Left lung (tissue), 4 donors: ENCODE measurements at regions not wholly inside any gene's neighbourhood (a gene's known extent, or its start where the extent isn't known, plus 50 kb on each side); places are given as distances from the start of the nearest gene placed in this dataset.

Source experiments
- ATAC-seq: fragments of 200-7000 bp; cut with Tn5 transposase; one replicate; pipeline ENCODE4 v1.9.1; 2020; ENCODE audit warnings: moderate library complexity
- DNase-seq, 4 donors: peaks; one replicate each; pipeline ENCODE4 v3.0.0-alpha.2; 2013 to 2020
- H3K27ac ChIP-seq, 2 donors: fragments of 200-600 bp; sonication (generic) in 1 of 2; one replicate each; pipeline versions ENCODE4 v1.5.0 to v1.8.0; 2020 to 2021
- H3K27me3 ChIP-seq, 2 donors: fragments of 200-600 bp; sonication (generic) in 1 of 2; one replicate each; pipeline versions ENCODE4 v1.5.0 to v1.8.0; 2020 to 2021
- H3K36me3 ChIP-seq, 2 donors: fragments of 200-600 bp; sonication (generic) in 1 of 2; one replicate each; pipeline versions ENCODE4 v1.5.0 to v1.8.0; 2020 to 2021
- H3K4me1 ChIP-seq, 2 donors: fragments of 200-600 bp; one replicate each; pipeline ENCODE4 v1.8.0; 2021
- H3K4me3 ChIP-seq, 2 donors: fragments of 200-600 bp; sonication (generic) in 1 of 2; one replicate each; pipeline versions ENCODE4 v1.5.0 to v1.8.0; 2020 to 2021; ENCODE audit warnings: mild to moderate bottlenecking in 1 of 2
- H3K9me3 ChIP-seq, 2 donors: fragments of 200-600 bp; sonication (generic) in 1 of 2; one replicate each; pipeline versions ENCODE4 v1.5.0 to v1.8.0; 2020 to 2021
- intact Hi-C, 2 donors: fragments of 100-400 bp; cut with DNase I; formaldehyde crosslinking; loops; one replicate each; pipeline versions ENCODE4 v1.11.2 to v1.14.2; 2022
- TF ChIP-seq, protein P1 (sequence below), 2 donors: fragments of 200-600 bp; sonication (generic) in 1 of 2; IDR thresholded peaks; one replicate each; pipeline versions ENCODE4 v1.5.0 to v1.8.0; 2021; ENCODE audit warnings: antibody characterized with exemption in 2 of 2
- donor health status: DM: no; HTN: yes; CAD: no.
- donor health status: DM: no; HTN: no; CAD: no.

DNA sequence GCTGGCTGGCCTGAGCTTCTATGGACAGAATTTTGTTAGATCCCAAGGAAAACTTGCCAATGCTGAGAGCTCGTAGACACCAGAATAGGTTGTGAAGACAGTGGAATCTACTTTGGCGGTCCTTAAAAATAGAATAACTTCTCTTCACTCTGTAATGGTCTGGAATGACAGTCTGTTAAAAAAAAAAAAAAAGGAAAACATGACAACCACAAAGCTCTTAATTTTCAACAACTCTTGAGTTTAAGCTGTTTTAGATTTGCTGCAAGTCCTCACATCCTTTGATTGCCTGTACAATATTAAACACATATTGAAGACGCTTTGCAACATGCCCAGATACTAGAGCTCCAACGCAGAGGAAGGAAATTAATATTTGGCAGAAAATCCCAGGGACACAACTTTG is 122.8 kb upstream of the GALNT15 start:
- Histone ChIP-seq H3K9me3 (no peaks in the 10 kb centered on the region), H3K36me3 (no peaks in the 10 kb centered on the region), H3K27me3 (no peaks in the 10 kb centered on the region), H3K4me1 (peaks cover 0 to 25% of the 10 kb centered on the region in 2 donors), H3K4me3 (no peak overlapping the region), H3K27ac (peak overlapping the region in 1 of 2 donors; percentile 55)
- DNase-seq (no peak), ATAC-seq (no peak)
- intact Hi-C loops, result loop anchor here in 1 of 2 donors (5.0 kb wide), 1 partner anchor 131 kb away; no protein-coding TSS in a partner anchor
- TF ChIP-seq, protein P1, sequence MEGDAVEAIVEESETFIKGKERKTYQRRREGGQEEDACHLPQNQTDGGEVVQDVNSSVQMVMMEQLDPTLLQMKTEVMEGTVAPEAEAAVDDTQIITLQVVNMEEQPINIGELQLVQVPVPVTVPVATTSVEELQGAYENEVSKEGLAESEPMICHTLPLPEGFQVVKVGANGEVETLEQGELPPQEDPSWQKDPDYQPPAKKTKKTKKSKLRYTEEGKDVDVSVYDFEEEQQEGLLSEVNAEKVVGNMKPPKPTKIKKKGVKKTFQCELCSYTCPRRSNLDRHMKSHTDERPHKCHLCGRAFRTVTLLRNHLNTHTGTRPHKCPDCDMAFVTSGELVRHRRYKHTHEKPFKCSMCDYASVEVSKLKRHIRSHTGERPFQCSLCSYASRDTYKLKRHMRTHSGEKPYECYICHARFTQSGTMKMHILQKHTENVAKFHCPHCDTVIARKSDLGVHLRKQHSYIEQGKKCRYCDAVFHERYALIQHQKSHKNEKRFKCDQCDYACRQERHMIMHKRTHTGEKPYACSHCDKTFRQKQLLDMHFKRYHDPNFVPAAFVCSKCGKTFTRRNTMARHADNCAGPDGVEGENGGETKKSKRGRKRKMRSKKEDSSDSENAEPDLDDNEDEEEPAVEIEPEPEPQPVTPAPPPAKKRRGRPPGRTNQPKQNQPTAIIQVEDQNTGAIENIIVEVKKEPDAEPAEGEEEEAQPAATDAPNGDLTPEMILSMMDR (IDR thresholded peaks at IDR 0.05), result no peak

DNA sequence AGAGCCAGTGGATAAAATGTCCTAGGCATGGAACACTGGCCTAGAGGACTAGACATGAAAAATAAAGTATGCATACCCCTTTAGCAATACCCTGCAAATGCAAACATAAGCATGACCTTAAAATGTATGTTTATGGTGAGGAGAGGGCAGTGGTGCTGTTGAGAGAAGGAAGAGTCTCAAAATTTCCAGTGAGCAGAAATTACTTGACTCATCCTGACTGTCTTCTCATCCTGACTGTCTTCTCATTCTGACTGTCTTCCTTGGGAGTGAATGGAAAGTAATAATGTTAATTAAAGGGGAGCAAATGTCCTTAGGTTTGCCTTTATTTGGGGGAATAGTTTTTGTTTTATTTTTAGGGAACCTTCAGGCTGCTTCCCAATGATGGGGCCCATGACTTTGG is 121.5 kb upstream of the GALNT15 start:
- Histone ChIP-seq H3K36me3 (no peaks in the 10 kb centered on the region), H3K4me1 (peaks cover 0 to 25% of the 10 kb centered on the region in 2 donors), H3K27me3 (no peaks in the 10 kb centered on the region), H3K27ac (no peak overlapping the region), H3K4me3 (no peak overlapping the region), H3K9me3 (no peaks in the 10 kb centered on the region)
- DNase-seq (no peak), ATAC-seq (no peak)
- intact Hi-C loops, result loop anchor here in 1 of 2 donors (5.0 kb wide), 1 partner anchor 129 kb away; no protein-coding TSS in a partner anchor
- TF ChIP-seq, protein P1 (IDR thresholded peaks at IDR 0.05), result no peak

DNA sequence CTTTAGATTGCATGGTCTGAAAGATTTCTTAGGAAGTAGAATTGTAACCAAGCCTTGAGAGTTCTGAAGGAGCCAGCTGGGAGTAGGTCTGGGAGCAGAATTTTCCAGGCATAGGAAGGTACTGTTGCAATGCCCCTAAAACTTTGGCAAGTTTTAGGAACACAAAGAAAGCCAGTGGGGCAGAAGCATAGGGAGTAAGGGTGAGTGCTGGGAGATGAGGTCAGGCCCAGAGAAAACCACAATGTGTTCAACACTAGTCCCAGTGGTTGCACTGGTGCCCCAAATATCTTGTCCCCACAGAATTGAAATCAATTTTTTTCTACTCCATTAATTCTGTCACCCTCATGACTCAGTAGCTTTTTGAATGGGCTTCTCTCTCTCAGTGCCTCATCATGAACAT is 120.7 kb upstream of the GALNT15 start:
- TF ChIP-seq, protein P1 (IDR thresholded peaks at IDR 0.05), result no peak
- Histone ChIP-seq H3K4me3 (no peak overlapping the region), H3K9me3 (no peaks in the 10 kb centered on the region), H3K27me3 (no peaks in the 10 kb centered on the region), H3K36me3 (no peaks in the 10 kb centered on the region), H3K4me1 (peaks cover 0 to 21% of the 10 kb centered on the region in 2 donors), H3K27ac (no peak overlapping the region)
- intact Hi-C loops, result loop anchor here in 1 of 2 donors (5.0 kb wide), 1 partner anchor 129 kb away; no protein-coding TSS in a partner anchor
- DNase-seq (no peak), ATAC-seq (no peak)

DNA sequence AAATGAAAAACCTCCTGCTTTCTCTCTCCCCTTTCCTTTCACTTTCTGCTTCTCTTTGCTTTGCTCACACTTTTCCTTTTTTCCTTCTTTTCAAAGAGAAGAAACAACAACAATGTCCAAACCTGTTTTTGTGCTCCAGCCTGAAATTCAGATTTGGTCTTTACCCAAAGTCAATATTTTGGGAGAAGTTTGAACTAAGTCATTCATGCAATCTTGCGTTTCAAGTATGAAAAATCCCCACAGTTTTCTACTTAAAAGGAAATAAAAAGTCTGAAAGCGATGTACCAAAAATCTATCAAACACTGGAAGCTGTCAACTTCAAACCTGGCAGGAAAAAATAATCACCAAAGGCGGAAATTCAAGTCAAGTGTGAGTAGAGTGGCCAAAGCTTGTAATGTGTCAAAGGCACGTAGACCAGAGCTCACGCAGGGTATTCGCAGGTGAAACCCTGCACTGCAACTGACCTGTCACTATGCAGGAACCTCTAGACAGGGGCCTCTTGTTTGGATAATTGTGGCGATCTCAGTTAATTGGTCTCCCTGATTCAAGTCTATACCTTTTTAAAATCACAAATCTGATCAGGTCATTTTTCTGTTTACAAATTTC is 118.8 kb upstream of the GALNT15 start:
- H3K27ac ChIP-seq, result peak overlapping the region in 1 of 2 donors; percentile 24
- H3K4me1 ChIP-seq, result peaks cover 0 to 23% of the 10 kb centered on the region in 2 donors
- peak; percentile 58 for ATAC-seq
- TF ChIP-seq, protein P1 (IDR thresholded peaks at IDR 0.05), result no peak
- H3K36me3 ChIP-seq, result no peaks in the 10 kb centered on the region
- no peaks in the 10 kb centered on the region for H3K27me3 ChIP-seq
- no peak overlapping the region for H3K4me3 ChIP-seq
- intact Hi-C loops, result no loop called here
- peak in 1 of 4 donors; percentile 40 for DNase-seq
- no peaks in the 10 kb centered on the region for H3K9me3 ChIP-seq

DNA sequence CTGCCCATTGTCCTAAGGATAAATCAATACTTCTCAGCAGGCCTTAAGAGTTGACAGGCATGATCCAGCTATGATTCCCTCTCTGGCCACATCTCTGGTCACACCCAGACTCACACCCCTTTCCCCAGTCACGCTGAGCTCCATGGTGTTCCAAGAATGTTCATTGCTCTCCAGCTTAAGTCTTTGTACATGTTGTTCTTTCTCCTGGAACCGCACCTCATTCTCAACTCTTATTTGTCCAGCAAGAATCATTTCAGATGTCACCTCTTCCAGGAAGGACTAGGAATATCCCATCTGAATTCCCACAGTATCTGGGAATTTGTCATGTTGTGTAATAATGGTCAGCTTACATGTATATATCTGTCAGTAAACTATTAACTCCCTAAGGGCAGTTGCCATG is 118.3 kb upstream of the GALNT15 start:
- peak overlapping the region in 1 of 2 donors; percentile 24 for H3K27ac ChIP-seq
- H3K36me3 ChIP-seq, result no peaks in the 10 kb centered on the region
- intact Hi-C loops, result no loop called here
- H3K4me1 ChIP-seq, result peaks cover 0 to 21% of the 10 kb centered on the region in 2 donors
- no peak overlapping the region for H3K4me3 ChIP-seq
- no peaks in the 10 kb centered on the region for H3K9me3 ChIP-seq
- no peaks in the 10 kb centered on the region for H3K27me3 ChIP-seq
- ATAC-seq (peak; percentile 39), DNase-seq (no peak)
- TF ChIP-seq, protein P1 (IDR thresholded peaks at IDR 0.05), result no peak
